Esophagus muscularis mucosa (tissue), 4 donors: ENCODE measurements at regions not wholly inside any gene's neighbourhood (a gene's known extent, or its start where the extent isn't known, plus 50 kb on each side); places are given as distances from the start of the nearest gene placed in this dataset.
A peak's percentile ranks its signal among the peaks of the same experiment; 100 is the strongest.

ENCODE experiments used
- DNase-seq: peaks from one replicate; pipeline ENCODE4 v3.0.0-alpha.2; 2017; ENCODE audit errors: extremely low spot score
- H3K27ac ChIP-seq, 4 donors: fragments of 200-600 bp; sonication (generic); replicated peaks in 1 of 4; 1 replicate in 3 of 4; 2 replicates in 1 of 4; pipeline ENCODE4 v1.5.1; 2016 to 2019; ENCODE audit warnings: mild to moderate bottlenecking in 1 of 4
- H3K27me3 ChIP-seq, 4 donors: fragments of 200-600 bp; sonication (generic); one replicate each; pipeline versions ENCODE4 v1.5.1 to v1.6.0; 2016 to 2019
- H3K36me3 ChIP-seq, 4 donors: fragments of 200-600 bp; sonication (generic); one replicate each; pipeline ENCODE4 v1.5.1; 2016 to 2019
- H3K4me1 ChIP-seq, 4 donors: fragments of 200-600 bp; sonication (generic); one replicate each; pipeline ENCODE4 v1.5.1; 2016 to 2019
- H3K4me3 ChIP-seq, 4 donors: fragments of 200-600 bp; sonication (generic); 1 replicate in 2 of 4; 2 replicates in 2 of 4; pipeline ENCODE4 v1.5.1; 2016 to 2019; ENCODE audit warnings: mild to moderate bottlenecking in 4 of 4, moderate library complexity in 1 of 4
- H3K9me3 ChIP-seq, 4 donors: fragments of 200-600 bp; sonication (generic); 1 replicate in 3 of 4; 2 replicates in 1 of 4; pipeline ENCODE4 v1.5.1; 2016 to 2019
- CTCF ChIP-seq, 3 experiments: fragments of 200-600 bp in 2 of 3; fragments of 450-650 bp in 1 of 3; sonication (generic) in 2 of 3; IDR thresholded peaks; one replicate each; pipeline ENCODE4 v1.5.1; 2017 to 2019; ENCODE audit warnings: antibody characterized with exemption in 3 of 3, mild to moderate bottlenecking in 2 of 3, moderate library complexity in 1 of 3
- EP300 ChIP-seq: sonication (generic); formaldehyde crosslinking; IDR thresholded peaks from one replicate; pipeline ENCODE4 v1.6.1; 2017; ENCODE audit warnings: antibody characterized with exemption
- POLR2A ChIP-seq: fragments of 450-650 bp; IDR thresholded peaks from one replicate; pipeline ENCODE4 v1.6.1; 2017; ENCODE audit warnings: antibody characterized with exemption, moderate library complexity, mild to moderate bottlenecking, low read depth
- POLR2AphosphoS5 ChIP-seq, 2 donors: sonication (generic); formaldehyde crosslinking; IDR thresholded peaks; one replicate each; pipeline ENCODE4 v1.6.1; 2017; ENCODE audit warnings: antibody characterized with exemption in 2 of 2
- WGBS: methylation state at CpG from one replicate; pipeline ENCODE4 v1.1.5; 2018; 5-methylcytosine and 5-hydroxymethylcytosine counted together
- intact Hi-C: fragments of 100-400 bp; cut with DNase I; formaldehyde crosslinking; loops from one replicate; pipeline ENCODE4 v1.15.1; 2023

- H3K4me3 ChIP-seq: no peak overlapping the region
- intact Hi-C loops: loop anchor here (10.0 kb wide), 1 partner anchor 90 kb away; no protein-coding TSS in a partner anchor
These were observed 74.4 kb upstream of the RBMX start for GRCh38 chrX:136954930-136955329.

DNA sequence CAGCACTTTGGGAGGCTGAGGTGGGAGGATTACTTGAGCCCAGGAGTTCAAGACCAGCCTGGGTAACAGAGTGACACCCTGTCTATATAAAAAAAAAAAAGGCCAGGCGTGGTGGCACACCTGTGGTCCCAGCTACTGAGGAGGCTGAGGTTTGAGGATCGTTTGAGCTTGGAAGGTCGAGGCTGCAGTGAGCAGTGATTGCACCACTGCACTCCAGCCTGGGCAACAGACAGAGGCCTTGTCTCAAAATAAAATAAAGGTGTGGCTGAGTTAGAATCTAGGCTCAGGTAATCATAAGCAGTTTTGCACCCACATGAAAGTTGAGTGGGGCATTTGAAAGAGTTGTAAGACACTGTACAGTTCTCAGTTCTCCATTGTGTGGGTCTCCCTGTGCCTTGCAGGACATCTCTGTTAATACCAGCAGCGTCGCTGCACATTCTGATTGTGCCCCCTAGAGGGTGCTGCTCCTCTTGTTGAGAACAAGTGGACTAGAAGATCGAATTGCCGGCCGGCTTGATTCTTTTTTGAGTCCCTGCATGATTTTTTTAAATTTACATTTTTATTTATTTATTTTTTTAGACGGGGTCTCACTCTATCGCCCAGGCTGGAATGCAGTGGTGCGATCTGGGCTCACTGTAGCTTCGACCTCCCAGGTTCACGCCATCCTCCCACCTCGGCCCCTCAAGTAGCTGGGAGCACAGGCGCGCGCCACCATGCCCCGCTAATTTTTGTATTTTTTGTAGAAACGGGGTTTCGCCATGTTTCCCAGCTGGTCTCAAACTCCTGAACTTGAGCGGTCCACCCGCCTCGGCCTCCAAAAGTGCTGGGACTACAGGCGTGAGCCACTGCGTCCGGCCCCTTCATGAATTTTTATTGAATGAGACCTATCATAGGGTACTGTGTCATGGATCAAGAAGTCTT is 73.6 kb upstream of the RBMX start:
- H3K27me3 ChIP-seq: peaks cover 0 to 3% (median 0%) of the 10 kb centered on the region in 4 donors
- no peaks in the 10 kb centered on the region for H3K9me3 ChIP-seq
- no peaks in the 10 kb centered on the region for H3K36me3 ChIP-seq
- 63% methylated on average over 26 of the region's 26 CpGs for WGBS
- intact Hi-C loops: loop anchor here (10.0 kb wide), 1 partner anchor 91 kb away; no protein-coding TSS in a partner anchor
- H3K4me1 ChIP-seq: no peaks in the 10 kb centered on the region
- no peak for TF ChIP-seq POLR2A
- TF ChIP-seq CTCF (IDR thresholded peaks at IDR 0.05): peak; percentile 35 to 62 (median 50)
- DNase-seq: no peak
- no peak overlapping the region for H3K27ac ChIP-seq
- no peak overlapping the region for H3K4me3 ChIP-seq

More at GRCh38 chrX:136954930-136955329, 74.4 kb upstream of the RBMX start:
- TF ChIP-seq EP300: no peak
- no peak for TF ChIP-seq POLR2A
- TF ChIP-seq POLR2AphosphoS5 (IDR thresholded peaks at IDR 0.05): no peak
- peak in 2 of 3 experiments; percentile 41 to 46 for TF ChIP-seq CTCF (IDR thresholded peaks at IDR 0.05)
- 8% methylated on average over 4 of the region's 4 CpGs for WGBS
- Histone ChIP-seq H3K36me3 (no peaks in the 10 kb centered on the region), H3K9me3 (no peaks in the 10 kb centered on the region), H3K27ac (no peak overlapping the region), H3K4me1 (no peaks in the 10 kb centered on the region), H3K27me3 (peaks cover 0 to 3% (median 0%) of the 10 kb centered on the region in 4 donors)
- DNase-seq: no peak

DNA sequence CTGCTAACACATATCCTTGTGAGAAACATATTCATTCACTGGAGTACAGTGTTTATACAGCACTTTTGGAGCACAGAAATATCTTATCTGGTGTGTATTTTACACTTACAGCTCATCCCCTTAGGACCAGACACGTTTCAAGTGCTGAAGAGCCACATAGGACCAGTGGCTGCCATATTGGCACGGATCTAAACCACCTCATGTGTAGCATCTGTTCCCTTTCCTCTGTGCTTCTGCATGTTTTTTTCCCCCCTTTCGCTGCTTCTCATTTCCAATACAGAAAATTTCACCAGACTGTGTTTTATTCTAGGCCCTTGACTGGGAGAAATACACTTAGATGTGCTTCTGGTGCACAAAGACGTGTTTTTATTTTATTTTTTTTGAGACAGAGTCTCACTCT is 69.7 kb upstream of the RBMX start:
- H3K4me3 ChIP-seq: no peak overlapping the region
- no peaks in the 10 kb centered on the region for H3K27me3 ChIP-seq
- TF ChIP-seq POLR2A (no peak), CTCF (IDR thresholded peaks at IDR 0.05) (no peak), POLR2AphosphoS5 (IDR thresholded peaks at IDR 0.05) (no peak), EP300 (no peak)
- 64% methylated on average over 4 of the region's 4 CpGs for WGBS
- intact Hi-C loops: loop anchor here (10.0 kb wide), 1 partner anchor 95 kb away; no protein-coding TSS in a partner anchor
- no peaks in the 10 kb centered on the region for H3K9me3 ChIP-seq
- H3K36me3 ChIP-seq: no peaks in the 10 kb centered on the region
- no peak for DNase-seq
- H3K4me1 ChIP-seq: no peaks in the 10 kb centered on the region
- H3K27ac ChIP-seq: no peak overlapping the region

GRCh38 chrX:136941396-136942337 is 61.1 kb upstream of the RBMX start:
- H3K36me3 ChIP-seq: peaks cover 0 to 3% (median 0%) of the 10 kb centered on the region in 4 donors
- H3K9me3 ChIP-seq: no peaks in the 10 kb centered on the region
- WGBS: 78% methylated on average over 9 of the region's 9 CpGs
- no peak overlapping the region for H3K4me3 ChIP-seq
- H3K27me3 ChIP-seq: no peaks in the 10 kb centered on the region
- H3K27ac ChIP-seq: no peak overlapping the region
- intact Hi-C loops: no loop called here
- no peak for TF ChIP-seq EP300
- TF ChIP-seq POLR2A: no peak
- no peak for TF ChIP-seq POLR2AphosphoS5 (IDR thresholded peaks at IDR 0.05)
- no peak for TF ChIP-seq CTCF (IDR thresholded peaks at IDR 0.05)
- DNase-seq: no peak
- H3K4me1 ChIP-seq: no peaks in the 10 kb centered on the region
